SHP77 treated with DMSO at 0.1 percent for 48 hours (cell line): ENCODE measurements at regions not wholly inside any gene's neighbourhood (a gene's known extent, or its start where the extent isn't known, plus 50 kb on each side); places are given as distances from the start of the nearest gene placed in this dataset.
"Not testable (repeated sequence)": the region's sequence is repeated elsewhere in the genome, so short reads cannot be mapped to it uniquely, and the experiment has no call there.

ENCODE experiments used
- DNase-seq: peaks from one replicate; lab custom pipeline; 2025; lab: John Stamatoyannopoulos, UW

DNA sequence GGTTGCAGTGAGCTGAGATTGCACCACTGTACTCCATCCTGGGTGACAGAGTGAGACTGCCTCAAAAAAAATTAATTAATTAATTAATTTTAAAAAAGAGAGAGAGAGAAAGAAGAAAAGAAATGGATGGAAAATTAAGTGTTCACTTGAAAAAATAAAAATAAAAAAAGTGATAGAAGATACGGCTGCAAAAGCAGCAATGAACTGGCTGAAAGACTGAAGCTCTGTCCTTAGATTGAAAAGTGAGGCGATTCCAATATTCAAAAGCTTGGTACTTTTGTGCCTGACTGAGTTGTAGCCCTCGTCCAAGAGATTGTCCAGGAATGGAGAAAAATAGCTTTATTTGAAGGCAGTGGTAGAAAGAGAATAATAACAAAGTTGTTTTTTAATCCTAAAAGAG is 154.6 kb downstream of the ADSS2 start:
- DNase-seq, result no peak

DNA sequence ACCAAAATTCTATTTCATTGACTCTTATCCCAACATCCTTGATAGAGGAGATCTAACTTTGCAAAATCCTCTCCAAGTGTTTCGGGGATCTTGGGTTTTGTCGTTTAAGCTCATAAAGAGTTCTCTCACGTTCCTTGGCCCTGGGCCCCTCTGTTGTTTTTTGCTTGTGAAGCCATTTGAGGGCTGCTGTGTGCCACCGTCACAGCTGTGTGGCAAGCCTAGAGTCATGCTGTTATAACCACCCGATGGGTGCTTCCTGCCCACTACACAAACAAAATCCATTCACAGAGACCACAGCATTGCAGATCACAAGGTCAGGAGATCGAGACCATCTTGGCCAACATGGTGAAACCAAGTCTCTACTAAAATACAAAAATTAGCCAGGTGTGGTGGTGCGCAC is 154.1 kb downstream of the ADSS2 start:
- DNase-seq, result no peak

DNA sequence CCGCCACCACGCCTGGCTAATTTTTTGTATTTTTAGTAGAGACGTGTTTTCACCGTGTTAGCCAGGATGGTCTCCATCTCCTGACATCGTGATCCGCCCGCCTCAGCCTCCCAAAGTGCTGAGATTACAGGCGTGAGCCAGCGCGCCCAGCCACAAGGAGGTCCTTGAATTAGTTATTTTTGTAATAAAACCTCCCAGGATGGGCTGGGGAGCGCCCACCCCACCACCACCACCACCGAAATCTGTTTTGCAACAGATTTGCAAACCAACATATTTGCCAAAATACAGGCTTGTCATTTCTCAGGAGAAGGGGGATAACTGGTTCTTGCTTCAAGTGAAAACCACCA is 151.7 kb downstream of the ADSS2 start:
- DNase-seq, result not testable (repeated sequence)

DNA sequence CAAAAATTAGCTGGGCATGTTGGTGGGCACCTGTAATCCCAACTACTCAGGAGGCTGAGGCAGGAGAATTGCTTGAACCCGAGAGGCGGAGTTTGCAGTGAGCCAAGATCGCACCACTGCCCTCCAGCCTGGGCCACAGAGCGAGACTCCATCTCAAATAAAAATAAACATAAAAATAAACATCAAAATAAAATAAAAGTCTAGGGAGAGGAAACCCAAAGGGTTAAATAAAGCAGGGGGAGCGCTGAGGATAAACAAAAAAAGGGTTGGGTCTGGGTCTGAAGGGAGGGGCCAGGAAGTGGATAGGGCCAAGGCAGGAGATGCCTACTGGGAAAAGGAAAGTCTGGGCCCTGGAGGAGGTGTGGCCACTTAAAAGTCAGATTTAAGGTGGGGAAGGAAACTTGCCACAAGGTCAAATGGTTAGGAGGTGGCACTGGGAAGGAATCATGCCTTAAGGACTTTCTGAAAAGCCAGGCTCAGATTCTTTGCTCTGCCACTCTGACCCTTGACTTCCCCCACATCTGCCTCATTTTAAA is 150.0 kb downstream of the ADSS2 start:
- DNase-seq, result no peak

DNA sequence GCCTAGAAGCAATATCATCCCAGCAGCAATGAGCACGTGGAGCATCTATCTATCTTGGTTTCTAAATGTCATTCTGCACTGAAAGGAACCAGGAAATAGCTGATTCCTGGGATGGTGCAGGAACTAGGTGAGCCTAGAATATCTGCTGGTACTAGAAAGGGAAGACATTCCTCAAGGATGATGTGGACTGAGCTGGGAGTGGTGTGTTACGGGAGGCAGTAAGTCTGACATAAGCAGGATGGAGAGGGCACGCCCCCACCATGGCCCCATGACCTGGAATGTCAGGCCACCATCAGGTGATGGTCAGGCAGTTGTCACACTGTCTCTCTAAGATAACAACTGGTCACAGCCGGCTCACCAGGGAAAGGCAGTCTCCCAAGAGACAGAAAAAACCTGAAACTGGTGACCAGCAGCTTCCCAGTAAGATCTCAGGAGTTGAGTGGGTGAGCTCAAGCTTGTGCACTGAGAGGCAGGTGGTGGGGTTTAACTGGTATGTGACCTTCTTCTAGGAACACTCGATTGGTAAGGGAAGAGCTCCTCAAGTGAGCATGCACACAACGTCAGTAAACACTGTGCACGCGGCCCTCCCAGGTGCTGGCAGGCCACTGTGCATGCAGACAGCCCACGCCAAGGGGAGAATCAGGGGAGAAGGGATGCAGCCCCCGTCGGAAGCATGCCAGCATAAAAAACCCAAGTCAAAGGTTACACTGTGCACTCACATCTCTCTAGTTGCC is 148.7 kb downstream of the ADSS2 start:
- DNase-seq, result no peak

DNA sequence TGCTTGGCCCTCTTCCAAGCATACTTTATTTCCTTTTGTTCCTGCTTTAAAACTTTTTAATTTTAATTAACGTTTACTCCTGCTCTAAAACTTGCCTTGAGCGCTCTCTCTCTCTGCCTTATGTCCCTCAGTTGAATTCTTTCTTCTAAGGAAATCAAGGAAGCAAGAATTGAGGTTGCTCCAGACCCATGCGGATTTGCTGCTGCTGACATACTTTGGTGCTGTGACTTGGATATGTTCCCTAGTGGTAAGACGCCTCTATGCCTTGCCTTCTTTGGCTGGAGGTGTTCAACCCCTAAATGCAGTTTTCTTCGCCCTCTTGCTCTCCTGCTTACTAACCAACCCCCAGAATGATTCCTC is 148.1 kb downstream of the ADSS2 start:
- DNase-seq, result no peak

DNA sequence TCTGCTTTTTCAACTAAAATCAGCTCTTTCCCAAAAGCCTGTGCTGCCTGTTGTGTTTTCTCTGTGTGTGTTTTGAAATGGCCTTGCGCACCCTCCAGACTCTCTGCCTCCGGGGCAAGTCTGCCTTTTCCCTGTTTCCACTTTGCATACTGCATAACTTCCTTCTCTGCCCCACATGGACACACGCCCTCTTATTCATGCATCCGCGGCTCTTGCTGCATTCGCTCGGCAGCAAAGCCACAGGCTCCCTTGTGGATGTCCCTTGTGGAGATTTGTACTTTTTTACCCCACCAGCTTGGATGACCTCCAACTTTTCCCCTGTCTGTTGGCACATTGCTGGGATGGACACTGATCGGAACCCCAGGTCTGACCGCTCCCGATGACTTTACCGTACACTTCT is 147.6 kb downstream of the ADSS2 start:
- no peak for DNase-seq

DNA sequence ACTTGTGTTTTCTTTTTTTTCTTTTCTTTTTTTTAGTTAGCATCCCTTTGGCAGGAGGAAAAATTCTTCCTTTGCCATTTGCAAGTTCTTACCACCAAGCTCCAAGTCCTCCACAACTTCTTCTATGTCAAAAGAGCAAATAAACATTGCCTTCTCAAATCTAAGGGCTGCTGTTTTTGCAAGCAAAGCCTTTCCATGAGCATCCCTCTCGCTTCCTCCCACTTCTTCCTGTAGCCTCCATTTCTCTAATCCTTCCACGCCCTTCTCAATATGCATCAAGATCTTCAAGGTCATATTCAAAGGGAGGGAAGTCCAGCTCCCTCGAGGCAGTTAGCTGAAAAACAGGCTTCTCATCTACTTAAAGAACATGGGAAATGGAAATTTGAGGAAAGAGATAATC is 147.1 kb downstream of the ADSS2 start:
- no peak for DNase-seq

DNA sequence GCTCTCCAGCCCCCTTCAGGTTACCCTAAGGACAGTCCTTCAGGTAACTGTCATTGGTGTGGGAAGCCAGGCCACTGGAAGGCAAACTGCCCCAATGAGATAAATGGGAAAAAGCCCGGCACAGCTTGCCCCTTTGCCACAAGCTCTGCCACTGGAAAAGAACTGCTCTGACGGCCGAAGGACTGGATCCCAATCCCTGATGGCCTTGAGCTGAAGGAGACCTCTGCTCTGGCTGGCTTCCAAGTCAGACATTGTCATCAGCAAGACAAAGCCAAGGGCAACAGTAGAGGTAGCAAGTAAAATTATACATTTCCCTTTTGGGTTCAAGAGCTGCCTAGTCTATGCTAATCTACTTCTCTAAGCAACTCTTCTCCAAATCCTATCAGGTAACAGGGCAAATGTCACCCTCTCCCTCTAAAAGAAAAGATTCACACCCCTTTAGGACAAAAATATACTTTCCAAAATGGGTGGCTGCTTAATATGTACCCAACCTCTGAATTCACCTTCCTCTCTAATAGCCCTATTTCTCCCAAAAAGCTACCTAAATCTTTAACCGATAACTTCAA is 145.8 kb downstream of the ADSS2 start:
- DNase-seq, result no peak

DNA sequence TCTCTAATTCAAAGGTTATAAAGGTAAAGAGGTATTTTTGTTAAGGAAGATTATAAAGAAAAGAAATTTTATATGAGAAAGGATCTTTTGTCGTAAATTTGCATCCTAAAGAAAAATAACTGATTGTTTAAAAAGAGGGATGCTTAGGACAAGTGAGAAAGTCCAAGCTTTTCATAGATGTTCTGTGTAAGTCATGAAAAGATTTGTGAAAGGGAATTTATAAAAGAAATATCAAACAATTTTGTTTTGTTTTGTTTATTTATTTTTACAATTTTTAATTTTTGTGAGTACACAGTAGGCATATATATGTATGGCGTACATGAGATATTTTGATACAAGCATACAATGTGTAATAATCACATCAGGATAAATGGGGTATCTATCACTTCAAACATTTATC is 145.2 kb downstream of the ADSS2 start:
- DNase-seq, result no peak

DNA sequence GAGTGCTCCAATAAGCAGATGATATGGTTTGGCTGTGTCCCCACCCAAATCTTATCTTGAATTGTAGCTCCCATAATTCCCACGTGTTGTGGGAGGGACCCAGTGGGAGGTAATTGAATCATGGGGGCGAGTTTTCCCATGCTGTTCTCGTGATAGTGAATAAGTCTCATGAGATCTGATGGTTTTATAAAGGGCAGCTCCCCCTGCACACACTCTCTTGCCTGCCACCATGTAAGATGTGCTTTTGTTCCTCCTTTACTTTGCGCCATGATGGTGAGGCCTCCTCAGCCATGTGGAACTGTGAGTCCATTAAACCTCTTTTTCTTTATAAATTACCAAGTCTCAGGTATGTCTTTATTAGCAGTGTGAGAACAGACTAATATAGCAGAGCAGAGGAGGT is 142.5 kb downstream of the ADSS2 start:
- DNase-seq, result not testable (repeated sequence)

DNA sequence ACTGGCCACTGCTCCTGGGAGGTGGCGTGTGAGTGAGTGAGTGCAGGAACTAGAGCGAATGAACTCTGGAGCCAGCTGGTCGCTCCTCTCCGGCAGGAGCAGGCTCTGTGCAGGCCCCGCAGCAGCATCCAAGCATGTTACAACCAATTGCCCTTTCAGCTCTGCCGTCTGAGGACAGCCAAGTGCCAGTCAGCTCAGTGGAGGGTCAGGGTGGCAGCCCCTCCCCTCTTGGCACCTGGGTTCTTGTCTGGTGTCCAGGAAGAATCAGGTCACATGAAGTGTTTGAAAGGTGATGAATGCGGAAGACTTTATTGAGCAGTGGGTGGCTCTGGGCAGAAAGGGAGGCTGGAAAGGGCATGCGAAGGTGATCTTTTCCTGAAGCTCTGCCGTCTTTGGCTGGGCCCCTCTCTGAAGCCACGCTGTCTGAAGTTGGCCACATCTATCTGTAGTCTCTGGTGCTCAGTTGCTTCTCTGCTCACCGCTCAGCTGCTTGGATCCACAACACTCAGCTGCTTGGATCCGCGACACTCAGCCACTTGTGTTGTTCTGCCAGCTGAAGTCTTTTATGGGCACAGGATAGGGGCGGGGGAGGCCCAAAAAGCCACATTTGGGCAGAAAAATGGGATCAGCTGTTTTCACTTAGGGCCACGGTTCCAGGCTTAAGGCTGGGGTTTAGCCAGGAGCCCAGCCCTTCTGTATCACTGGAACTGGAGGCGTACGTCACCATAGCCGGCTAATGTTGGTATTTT is 139.8 kb downstream of the ADSS2 start:
- DNase-seq, result no peak

DNA sequence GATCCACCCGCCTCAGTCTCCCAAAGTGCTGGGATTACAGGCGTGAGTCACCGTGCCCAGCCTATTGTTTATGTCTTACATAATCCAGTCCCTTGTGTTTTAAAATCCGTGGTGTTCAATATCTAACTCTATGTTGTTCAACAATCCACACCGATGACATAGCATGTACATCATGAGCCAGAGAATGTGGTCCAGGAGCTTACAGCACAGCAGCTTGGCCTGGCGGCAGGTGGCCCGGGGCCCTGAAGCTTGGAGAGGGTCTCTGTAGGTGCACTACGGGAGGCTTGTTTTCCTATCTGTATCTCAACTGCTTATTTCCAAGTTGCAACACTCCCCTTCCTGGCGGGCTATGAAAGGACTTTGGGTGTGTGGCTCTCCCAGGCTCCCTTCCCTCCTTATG is 138.4 kb downstream of the ADSS2 start:
- no peak for DNase-seq

DNA sequence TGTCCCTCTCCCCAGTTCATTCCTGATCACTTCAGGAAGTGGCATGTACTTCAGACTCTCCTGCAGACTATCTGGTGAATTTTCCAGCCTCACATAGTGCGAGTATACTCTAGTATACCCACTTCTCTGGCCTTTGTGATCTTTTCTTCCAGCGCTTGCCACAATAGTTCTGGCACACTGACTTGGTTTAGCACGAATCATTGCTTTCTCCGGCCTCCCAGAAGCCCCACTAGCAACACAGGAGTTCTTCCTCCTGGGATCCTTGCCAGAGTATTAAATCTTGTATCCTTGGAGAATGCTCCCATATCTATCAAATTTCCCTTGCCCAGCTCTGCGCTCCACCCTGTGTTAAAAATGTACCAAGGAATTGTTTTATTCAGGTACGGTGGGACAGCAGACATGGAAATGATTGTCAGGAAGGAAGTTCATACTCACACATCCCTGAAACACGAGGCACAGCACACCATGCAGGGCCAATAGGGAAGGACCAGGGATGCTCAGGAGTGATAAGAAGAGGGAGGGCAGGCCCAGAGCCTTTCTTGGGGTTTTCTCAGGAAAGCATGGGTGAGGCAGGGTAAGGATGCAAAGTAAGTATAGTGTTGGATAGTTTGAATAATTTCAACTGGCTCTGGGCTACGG is 136.7 kb downstream of the ADSS2 start:
- DNase-seq, result no peak

DNA sequence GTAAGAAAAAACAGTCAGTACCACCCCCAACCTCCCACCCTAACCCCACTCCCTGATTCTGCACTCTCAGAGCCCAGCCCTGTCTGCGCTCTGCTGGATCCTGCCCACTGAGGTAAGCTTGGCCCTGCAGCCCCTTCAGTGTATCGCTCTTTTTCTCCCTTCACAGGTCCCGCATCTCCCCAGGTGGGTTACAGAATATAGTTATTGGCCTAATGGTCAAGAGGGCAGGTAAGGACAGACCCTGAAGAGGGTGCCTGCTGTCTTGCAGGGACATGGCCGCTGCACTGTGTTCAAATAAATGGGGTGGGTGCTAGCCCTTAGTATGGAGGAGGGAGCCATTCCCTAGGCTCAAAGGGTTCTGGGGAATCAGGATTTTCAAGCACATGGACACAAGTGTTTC is 135.7 kb downstream of the ADSS2 start:
- no peak for DNase-seq

DNA sequence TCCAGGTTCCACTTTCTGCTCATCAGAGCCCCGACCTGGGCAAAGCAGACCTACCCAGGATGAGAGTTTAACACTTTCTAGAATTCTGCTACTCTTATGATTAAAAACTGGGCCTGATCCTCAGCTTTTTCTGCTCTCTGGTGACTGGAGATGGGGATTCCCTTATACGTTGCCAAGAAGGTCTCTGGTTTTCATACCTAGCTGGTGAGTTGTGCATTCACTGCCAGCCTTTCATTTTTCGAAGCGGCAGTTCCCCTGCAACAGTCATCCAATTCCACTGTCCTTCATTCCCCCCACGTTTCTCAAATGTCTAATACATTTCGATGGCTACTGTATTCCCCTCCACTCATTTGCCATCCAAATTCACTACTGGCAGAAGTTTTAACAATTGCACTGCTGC is 135.3 kb downstream of the ADSS2 start:
- DNase-seq, result no peak

DNA sequence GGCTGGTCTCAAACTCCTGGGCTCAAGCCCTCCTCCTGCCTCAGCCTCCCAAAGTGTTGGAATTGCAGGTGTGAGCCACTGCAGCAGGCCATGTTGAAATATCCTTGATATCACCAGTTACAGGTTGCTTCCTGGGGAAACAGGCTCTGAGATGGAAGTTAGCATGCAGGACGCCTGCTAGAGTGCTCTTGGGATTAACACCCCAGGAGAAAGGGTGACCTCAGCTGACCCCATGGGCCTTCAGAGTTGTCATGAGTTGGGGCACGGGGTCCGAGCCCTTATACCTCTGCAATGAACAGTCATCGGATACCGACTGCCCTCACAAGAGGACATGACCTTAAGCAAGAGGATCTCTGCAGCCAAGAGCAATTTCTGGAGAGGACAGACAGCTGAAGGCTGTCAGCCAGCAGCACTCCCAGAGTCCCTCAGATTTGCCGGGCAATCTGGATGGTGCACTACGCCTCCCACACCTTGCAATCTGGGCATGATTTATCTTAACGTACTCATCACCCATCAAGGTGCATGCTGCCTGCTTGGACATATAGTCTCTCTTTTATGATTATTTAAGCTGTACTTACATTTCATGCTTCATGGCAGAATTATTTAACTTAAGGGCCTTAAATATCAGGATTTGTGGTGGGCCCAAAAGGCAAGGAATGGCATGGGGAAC is 134.6 kb downstream of the ADSS2 start:
- DNase-seq, result no peak

DNA sequence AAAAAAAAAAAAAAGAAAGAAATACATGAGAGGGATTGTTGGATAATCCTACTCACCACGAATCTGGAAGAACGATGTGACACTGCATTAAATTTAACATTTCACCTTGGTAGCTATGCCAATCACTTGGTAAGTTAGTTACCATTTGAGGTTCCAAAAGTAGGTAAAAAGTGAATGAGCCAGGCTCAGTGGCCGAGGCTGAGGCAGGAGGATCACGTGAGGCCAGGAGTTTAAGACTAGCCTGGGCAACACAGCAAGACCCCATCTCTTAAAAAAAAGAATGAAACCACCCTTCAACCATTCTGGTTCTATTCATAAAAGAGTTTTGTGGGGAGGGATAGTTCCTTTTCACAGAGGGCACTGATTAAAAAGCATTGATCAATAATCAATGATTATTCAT is 133.6 kb downstream of the ADSS2 start:
- DNase-seq, result no peak

DNA sequence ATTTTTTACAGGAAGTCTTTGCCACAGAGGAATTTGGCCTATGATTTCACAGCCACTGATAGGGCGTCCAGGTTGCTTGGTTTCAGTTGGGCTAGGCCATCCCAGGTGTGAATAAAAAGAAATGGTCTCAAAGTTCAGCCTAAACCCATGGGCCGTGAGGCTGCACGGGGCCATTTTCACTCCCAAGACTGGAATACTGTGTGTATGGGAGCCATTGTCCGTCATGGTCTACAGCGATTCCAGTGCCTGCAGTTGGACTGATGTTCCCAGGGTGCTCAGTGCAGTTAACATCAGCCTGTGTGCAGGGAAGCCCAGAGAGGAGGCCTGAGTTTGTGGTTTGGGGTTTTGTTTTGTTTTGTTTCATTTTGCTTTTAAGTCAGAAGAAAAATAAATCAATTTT is 133.2 kb downstream of the ADSS2 start:
- no peak for DNase-seq

DNA sequence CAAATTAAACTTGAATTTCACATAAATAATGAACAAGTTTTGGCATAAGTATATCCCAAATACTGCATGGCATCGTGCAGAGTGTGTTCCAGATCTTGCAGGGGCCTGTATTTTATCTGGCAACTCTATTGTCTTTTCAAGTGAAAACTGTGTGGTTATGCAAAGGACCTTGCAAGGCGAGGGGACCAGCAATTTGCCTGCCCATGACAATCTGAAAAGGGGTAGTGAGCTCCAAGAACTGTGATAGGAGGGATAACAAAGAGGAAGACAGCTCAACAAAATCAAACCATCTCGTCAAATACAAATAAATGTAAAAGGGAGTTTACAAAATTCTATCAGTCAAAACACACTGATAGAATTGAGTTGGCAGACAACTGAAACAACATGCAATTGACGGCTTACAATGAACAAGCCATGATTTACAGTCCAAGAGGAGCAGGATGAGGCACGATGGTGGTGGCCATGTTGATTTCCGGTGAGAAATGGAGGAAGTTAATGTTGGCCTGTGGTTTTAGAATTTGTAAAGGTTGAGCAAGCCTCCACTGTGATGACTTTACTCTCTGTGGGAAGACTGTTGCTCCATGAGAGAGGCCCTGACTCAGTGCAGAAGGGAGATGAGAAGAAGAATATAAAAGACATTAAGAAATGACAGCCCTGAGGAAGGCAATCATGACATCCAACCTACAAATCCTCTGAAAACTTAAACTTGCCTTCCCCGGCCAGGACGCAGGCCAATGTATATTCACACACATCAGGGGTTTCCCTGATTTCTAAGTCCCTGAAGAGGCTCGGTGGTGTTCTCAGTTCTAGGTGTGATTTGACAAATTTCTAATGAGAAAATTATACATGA is 132.2 kb downstream of the ADSS2 start:
- no peak for DNase-seq

DNA sequence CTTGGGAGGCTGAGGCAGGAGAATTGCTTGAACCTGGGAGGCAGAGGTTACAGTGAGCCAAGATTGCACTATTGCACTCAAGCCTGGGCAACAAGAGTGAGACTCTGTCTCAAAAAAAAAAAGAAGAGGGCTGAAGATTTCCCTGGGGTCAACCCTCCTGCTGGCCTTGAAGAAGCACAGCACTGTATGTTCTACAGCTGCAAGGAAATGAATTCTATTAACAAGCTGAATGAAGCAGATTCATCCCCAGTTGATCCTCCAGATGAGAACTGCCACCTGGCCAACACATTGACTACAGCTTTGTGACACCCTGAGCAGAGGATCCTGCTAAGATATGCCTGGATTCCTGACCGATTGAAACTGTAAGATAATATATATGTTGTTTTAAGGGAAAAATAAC is 129.5 kb downstream of the ADSS2 start:
- no peak for DNase-seq
